MCF 10A (cell line): ENCODE measurements at regions not wholly inside any gene's neighbourhood (a gene's known extent, or its start where the extent isn't known, plus 50 kb on each side); places are given as distances from the start of the nearest gene placed in this dataset.

ENCODE experiments used
- BruUV-seq: library from RNA; stranded (reverse); fragments of 400-500 nt; replicated peaks from 2 replicates; lab custom pipeline; 2021; lab: Mats Ljungman, UMichigan
- CTCF ChIA-PET: fragments of 300-600 bp; sonication (Branson Sonifier 250); formaldehyde crosslinking; extraction: SDS; loops from one replicate; lab custom pipeline; 2021; ENCODE audit warnings: antibody characterized with exemption, inconsistent platforms; lab: Yijun Ruan, JAX
- POLR2A ChIA-PET: fragments of 300-600, 350-650 bp; sonication (Branson Sonifier 250); formaldehyde crosslinking; extraction: SDS; loops from one replicate; lab custom pipeline; 2020; ENCODE audit warnings: antibody characterized with exemption, inconsistent platforms; lab: Yijun Ruan, JAX
- DNase-seq: peaks from one replicate; pipeline ENCODE4 v3.0.0-alpha.2; 2018; ENCODE audit not compliant: unreplicated experiment
- H3K27ac Mint-ChIP-seq: one replicate; pipeline ENCODE4 v1.8.0; 2022; ENCODE audit warnings: mild to moderate bottlenecking, low read depth, mixed read lengths; ENCODE audit not compliant: unreplicated experiment
- H3K27me3 Mint-ChIP-seq: one replicate; pipeline ENCODE4 v1.8.0; 2022; ENCODE audit warnings: mixed read lengths; ENCODE audit not compliant: insufficient read depth, unreplicated experiment
- H3K36me3 Mint-ChIP-seq: one replicate; pipeline ENCODE4 v1.8.0; 2022; ENCODE audit warnings: mild to moderate bottlenecking, moderate library complexity, mixed read lengths; ENCODE audit not compliant: insufficient read depth, unreplicated experiment
- H3K4me1 Mint-ChIP-seq: one replicate; pipeline ENCODE4 v1.8.0; 2022; ENCODE audit warnings: mixed read lengths; ENCODE audit not compliant: insufficient read depth, unreplicated experiment
- H3K4me3 Mint-ChIP-seq: one replicate; pipeline ENCODE4 v1.8.0; 2022; ENCODE audit warnings: mild to moderate bottlenecking, moderate library complexity, mixed read lengths; ENCODE audit not compliant: unreplicated experiment
- H3K9me3 Mint-ChIP-seq: one replicate; pipeline ENCODE4 v1.8.0; 2022; ENCODE audit warnings: mixed read lengths; ENCODE audit not compliant: unreplicated experiment
- intact Hi-C: fragments of 100-400 bp; cut with micrococcal nuclease; formaldehyde crosslinking; loops from 2 replicates; pipeline ENCODE4 v1.14.1; 2022
- TF ChIP-seq, protein P1 (sequence below): fragments of 200-600 bp; IDR thresholded peaks from one replicate; pipeline ENCODE4 v1.8.0; 2022; ENCODE audit warnings: antibody characterized with exemption, mild to moderate bottlenecking; ENCODE audit not compliant: unreplicated experiment

DNA sequence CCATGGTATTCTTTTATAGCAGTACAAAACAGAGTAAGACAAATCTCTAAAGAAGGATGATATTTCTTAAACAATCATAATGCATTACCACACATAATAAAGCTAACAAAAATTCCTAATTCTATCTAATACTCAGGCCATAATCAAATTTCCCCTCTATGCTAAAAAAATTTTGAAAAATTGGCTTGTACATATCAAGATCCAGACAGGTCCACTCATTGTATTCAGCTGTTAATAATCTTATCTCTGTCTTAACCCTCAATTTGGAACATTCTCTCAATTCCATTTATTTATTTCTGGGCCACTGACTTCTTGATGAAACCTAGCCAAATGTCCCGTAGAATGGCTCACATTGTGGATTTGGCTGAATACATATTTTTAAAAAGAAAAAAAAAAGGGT lies 59.1 kb upstream of the PAX3 start:
- POLR2A ChIA-PET = no interaction called here
- Mint-ChIP-seq H3K27ac (no peak overlapping the region), H3K27me3 (no peaks in the 10 kb centered on the region), H3K4me1 (peaks cover 23% of the 10 kb centered on the region), H3K36me3 (no peaks in the 10 kb centered on the region), H3K4me3 (no peak overlapping the region), H3K9me3 (no peaks in the 10 kb centered on the region)
- TF ChIP-seq, protein P1, sequence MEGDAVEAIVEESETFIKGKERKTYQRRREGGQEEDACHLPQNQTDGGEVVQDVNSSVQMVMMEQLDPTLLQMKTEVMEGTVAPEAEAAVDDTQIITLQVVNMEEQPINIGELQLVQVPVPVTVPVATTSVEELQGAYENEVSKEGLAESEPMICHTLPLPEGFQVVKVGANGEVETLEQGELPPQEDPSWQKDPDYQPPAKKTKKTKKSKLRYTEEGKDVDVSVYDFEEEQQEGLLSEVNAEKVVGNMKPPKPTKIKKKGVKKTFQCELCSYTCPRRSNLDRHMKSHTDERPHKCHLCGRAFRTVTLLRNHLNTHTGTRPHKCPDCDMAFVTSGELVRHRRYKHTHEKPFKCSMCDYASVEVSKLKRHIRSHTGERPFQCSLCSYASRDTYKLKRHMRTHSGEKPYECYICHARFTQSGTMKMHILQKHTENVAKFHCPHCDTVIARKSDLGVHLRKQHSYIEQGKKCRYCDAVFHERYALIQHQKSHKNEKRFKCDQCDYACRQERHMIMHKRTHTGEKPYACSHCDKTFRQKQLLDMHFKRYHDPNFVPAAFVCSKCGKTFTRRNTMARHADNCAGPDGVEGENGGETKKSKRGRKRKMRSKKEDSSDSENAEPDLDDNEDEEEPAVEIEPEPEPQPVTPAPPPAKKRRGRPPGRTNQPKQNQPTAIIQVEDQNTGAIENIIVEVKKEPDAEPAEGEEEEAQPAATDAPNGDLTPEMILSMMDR = no peak
- DNase-seq = no peak
- intact Hi-C loops = no loop called here
- CTCF ChIA-PET = no interaction called here
- BruUV-seq = no TSS peak

DNA sequence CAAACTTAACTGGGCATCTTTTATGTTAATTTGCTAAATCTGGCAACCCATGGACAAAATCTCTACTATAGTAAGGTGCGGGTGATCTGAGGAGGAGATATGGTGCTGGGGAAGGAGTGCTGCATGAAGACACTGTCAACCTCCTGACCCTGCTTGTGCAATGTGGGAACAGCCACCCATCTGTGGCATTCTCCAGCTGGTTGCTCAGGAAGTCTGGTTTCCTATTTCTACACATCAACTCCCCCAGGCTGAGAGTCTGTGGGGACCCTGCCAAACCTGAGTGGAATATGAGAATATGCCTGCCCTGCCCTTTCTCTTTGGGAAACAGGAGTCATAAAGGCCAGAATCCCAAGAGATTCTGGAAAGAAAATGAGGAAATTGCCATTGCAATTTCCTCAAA lies 60.1 kb upstream of the PAX3 start:
- Mint-ChIP-seq H3K36me3 (no peaks in the 10 kb centered on the region), H3K4me1 (peaks cover 15% of the 10 kb centered on the region), H3K9me3 (no peaks in the 10 kb centered on the region), H3K27me3 (no peaks in the 10 kb centered on the region), H3K27ac (no peak overlapping the region), H3K4me3 (no peak overlapping the region)
- TF ChIP-seq, protein P1 = no peak
- intact Hi-C loops = no loop called here
- POLR2A ChIA-PET = no interaction called here
- peak; percentile 84 for DNase-seq
- CTCF ChIA-PET = no interaction called here
- BruUV-seq = no TSS peak

DNA sequence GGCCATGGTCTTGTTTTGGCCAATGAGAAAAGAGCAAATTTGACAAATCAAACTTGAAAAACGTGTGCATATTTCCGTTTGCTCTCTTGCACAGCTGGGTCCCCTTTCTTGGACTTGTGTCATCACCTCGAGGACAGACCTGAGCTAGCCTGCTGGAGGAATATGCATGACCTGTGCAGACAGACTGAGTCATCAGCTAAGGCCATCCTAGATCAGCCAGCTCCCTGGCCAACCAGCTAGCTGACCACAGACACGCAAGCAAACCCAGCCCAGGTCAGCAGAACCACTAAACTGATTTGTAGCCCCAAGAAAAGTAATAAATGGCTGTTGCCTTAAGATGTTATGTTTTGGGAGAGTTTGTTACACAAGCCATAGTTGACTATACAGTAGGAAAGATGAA lies 61.3 kb upstream of the PAX3 start:
- ChIA-PET CTCF (interaction anchor here (0.6 to 0.7 kb wide), 2 partner anchors 12 to 211 kb away, joined by 3 read pairs; no protein-coding TSS in a partner anchor), POLR2A (no interaction called here)
- H3K4me1 Mint-ChIP-seq = peaks cover 20% of the 10 kb centered on the region
- H3K27ac Mint-ChIP-seq = no peak overlapping the region
- no peaks in the 10 kb centered on the region for H3K27me3 Mint-ChIP-seq
- no peak overlapping the region for H3K4me3 Mint-ChIP-seq
- no peak for DNase-seq
- no peaks in the 10 kb centered on the region for H3K36me3 Mint-ChIP-seq
- intact Hi-C loops = no loop called here
- TF ChIP-seq, protein P1 = no peak
- no TSS peak for BruUV-seq
- no peaks in the 10 kb centered on the region for H3K9me3 Mint-ChIP-seq

DNA sequence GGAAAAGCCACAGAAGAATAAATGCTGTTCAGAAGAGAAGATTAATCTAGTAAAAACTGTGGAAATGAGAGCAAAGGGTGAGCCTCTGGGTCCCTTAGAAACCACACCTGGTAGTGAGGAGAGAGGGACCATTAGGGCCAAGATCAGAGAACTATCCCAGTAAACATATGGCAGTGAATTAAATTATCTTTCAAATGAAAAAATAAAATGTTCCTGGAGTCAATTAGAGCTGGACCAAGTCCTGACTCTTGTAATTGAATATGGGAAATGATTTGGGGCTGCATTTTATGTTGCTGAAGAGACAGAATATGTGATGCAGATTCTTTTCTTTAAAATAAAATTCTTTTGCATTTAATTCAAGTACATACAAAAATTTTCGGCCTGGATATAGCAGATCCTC lies 62.2 kb upstream of the PAX3 start:
- ChIA-PET POLR2A (interaction anchor here (0.8 kb wide), 1 partner anchor 9 kb away, joined by 3 read pairs; no protein-coding TSS in a partner anchor), CTCF (interaction anchor here (0.7 kb wide), 1 partner anchor 11 kb away, joined by 3 read pairs; no protein-coding TSS in a partner anchor)
- Mint-ChIP-seq H3K4me3 (no peak overlapping the region), H3K36me3 (no peaks in the 10 kb centered on the region), H3K4me1 (peaks cover 24% of the 10 kb centered on the region), H3K9me3 (no peaks in the 10 kb centered on the region), H3K27ac (no peak overlapping the region), H3K27me3 (no peaks in the 10 kb centered on the region)
- intact Hi-C loops = no loop called here
- DNase-seq = no peak
- no TSS peak for BruUV-seq
- TF ChIP-seq, protein P1 = no peak
